Iris pigment epithelial cell (primary cell): ENCODE measurements at regions not wholly inside any gene's neighbourhood (a gene's known extent, or its start where the extent isn't known, plus 50 kb on each side); places are given as distances from the start of the nearest gene placed in this dataset.

Experiments
- DNase-seq: peaks from one replicate; pipeline ENCODE4 v3.0.0-alpha.2; 2011; ENCODE audit warnings: low read depth

DNA sequence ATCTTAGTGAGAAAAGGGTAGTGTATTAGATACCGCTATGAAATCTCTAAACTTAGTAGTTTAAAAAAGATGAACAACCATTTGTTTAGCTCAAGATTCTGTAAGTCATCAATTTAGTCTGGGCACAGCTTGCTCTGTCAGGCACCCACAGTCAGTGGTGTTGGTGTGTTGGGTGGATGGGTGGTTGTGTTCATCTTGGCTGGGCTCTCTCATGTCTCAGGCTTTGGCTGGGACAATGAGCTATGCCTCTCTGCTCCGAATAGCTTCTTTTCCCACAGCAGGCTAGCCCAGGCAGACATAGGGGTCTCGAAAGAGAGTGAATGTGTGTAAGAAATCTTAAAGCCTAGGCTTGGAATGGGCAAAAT lies 127.0 kb upstream of the GATB start:
- DNase-seq, result no peak

DNA sequence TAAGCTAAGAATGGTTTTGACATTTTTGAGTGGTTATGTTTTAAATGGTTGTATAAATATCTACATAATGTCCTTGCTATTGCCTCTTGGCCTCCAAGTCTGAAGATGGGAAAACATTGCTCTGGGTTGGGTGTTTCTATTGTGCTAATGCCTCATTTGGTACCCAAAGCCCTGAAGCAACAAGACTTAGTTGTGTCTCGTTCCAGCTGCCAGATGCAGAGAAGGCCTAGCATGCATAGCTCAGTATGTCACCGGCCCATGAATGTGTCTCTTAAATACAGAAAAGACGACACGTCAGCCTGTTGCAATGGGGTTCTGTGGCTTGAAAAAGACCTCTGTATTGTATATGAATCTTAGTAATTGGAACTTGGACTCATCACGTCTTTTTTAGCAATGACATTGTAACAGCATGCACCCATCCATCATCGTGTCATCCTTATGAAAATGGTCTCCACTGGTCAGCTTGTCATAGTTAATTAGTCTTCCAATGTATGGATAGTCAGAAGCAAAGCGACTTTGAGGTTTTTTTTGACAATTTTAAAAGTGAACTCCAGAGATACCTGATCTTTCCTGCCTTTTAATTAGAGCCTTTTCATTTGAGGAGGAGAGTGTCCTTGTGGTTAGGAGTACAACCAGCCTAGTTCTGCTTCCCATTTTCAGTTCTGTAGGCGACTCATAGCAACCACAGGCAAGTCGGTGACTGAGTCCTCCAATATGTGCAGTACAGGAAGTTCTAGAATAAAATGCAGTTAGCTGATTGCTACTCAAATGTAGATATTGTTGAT lies 126.4 kb upstream of the GATB start:
- DNase-seq, result peak; percentile 52

DNA sequence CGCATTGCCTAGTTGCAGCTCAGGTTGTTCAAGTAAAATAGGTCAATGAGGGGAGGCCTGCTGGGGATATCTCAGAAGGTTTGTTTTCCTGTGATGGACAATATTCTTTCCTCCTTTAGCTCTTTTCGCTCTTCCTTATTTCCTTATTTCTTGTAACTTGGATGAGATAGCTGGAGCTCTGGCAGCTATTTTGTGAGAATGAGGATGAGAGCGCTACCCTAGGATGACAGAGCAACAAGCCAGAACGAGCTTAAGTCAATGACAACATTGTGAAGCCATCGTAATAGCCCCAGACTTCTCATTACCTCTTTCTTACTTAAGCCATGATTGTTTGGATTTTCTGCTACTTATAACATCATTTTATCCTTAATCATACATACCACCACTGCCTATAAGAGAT lies 124.3 kb upstream of the GATB start:
- no peak for DNase-seq

DNA sequence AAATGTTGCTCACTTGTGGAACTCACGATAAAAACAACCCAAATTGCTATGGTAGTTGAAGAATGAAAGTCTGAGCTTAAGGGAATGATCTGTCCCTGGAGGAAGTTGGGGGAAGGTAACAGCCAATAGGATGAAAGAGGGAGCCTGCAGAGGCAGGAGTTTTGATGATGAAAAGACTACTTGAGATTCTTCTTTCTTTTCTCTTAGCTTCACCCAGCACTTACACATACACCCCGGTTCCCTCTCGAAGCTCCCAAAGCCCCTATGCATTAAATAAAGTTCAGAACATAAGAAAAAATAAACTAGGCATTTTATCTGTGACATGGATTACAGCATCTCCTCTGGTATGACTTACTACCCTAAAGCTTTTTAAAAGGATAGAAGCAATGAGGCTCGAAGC lies 122.9 kb upstream of the GATB start:
- no peak for DNase-seq

DNA sequence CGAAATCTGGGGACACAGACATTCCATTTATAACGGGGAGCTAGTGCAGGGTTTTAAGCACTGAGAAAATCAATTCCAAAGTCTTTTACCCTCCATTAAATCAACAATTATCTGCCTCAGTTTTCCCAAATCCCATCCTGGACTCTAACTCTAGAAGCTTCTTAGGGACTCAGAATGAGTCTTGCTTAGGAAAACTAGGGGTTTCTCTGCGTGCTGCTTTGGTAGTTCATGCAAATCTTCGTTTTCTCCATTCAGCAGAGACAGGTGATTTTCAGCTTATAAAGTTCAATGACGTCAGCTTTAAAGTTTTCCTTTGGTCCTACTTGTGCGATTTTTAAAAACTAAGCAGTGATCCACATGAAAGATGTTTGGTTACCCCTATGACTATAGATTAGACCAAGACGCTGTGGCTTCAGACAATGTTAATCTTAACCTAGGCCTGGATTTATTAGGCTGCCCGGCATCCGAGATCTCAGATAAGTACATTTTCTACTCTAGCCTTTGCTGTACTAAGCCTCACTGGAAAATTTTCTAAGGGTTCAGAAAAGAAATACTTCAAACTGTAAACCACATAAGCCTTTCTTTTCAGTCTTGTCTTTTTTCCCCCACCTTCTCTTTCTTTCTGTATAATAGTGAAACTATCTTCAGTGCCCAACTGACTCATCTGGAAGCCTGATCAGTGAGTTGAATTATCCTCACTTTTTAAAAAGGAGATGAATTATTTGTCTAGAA lies 121.4 kb upstream of the GATB start:
- no peak for DNase-seq

DNA sequence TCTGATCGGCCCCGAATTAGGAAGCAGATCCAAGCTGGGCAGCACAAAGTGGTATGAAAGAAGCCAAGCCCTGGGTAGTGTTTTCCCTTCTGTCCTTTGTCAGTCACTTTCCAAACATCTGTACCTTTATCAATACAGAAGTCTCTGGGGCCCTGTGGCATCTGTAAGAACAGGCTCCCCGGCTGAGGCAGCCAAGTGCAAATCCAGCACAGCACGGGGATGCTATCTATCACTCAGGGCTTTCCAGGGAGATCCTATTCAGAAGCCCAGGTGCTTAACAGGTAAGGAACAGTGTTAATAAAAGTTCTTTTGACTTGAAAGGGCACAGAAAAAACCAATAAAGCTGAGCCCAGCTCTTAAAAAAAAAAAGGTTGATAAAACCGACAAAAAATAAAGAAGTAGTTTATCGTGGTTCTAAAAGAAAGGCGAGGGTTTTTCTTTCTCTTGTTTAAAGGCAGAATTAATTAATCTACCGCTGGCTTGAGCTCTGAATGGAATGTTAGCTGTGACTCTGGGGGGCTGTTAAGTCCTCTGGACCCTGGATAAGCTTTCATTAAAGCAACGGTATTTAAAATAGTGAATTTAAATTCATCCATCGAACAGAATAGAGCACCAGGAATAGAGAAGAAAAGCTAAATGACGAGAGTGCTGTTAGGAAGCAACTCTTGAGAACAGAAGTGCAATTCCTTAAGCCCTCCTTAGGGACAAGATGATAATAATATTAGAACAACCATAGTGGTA lies 119.1 kb upstream of the GATB start:
- no peak for DNase-seq

DNA sequence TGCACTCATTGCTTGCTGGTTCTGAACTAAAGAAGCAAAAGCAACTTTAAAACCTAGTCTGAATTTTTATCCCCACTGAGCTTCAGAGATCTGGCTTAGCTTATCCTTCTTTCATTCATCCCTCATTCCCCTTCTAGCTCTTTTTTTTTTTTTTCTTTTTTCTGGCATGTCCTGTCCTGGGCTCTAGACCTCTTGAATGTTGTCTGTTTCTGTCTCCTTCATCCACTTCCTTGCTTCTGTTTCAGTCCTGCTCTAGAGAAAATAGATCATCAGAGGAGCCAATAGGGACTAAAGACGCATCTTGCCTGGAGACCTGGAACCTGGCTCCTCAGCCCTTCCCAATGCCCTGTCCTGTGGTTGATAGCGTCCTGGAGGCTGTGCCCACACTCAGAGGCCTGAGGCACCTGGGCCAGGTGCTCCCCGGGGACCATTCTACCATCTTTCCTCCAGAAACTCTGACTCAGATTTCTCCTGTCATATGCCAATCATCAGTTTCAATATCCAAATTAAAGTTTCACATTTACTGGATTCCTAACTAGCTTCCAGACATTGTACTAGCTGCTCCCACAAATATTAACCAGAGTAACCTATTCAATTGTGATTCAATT lies 115.7 kb upstream of the GATB start:
- no peak for DNase-seq

DNA sequence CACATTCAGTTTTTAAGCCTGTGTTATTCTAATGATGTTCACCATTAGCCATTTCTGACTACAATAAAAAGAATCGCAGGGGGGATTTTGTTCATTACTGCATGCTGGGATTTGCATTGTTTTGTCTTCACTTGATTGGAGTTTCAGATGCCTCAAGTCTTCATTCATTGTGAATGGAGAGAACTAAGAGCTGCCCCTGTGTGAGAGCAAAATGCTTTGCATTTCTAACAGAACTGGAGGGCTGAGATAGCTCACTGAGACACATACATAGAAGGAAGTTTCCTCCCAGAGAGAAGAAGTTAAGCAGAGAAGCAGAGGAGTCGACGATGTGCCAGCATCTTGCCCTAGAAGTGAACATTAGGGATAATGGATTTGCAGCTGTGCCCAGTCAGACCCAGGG lies 113.5 kb upstream of the GATB start:
- DNase-seq, result no peak

DNA sequence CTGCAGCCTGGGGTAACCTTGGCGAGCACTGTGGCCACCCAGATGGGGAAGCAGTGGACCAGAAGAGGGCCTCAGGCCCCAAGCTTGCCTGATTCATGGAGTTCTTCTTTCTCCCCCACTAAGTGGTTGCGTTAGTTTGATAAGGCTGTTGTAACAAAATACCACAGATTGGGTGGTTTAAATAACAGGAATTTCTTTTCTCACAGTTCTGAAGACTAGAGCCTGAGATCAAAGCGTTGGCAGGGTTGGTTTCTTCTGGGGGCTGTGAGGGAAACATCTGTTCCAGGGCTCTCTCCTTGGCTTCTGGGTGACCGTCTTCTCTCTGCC lies 105.7 kb upstream of the GATB start:
- no peak for DNase-seq

DNA sequence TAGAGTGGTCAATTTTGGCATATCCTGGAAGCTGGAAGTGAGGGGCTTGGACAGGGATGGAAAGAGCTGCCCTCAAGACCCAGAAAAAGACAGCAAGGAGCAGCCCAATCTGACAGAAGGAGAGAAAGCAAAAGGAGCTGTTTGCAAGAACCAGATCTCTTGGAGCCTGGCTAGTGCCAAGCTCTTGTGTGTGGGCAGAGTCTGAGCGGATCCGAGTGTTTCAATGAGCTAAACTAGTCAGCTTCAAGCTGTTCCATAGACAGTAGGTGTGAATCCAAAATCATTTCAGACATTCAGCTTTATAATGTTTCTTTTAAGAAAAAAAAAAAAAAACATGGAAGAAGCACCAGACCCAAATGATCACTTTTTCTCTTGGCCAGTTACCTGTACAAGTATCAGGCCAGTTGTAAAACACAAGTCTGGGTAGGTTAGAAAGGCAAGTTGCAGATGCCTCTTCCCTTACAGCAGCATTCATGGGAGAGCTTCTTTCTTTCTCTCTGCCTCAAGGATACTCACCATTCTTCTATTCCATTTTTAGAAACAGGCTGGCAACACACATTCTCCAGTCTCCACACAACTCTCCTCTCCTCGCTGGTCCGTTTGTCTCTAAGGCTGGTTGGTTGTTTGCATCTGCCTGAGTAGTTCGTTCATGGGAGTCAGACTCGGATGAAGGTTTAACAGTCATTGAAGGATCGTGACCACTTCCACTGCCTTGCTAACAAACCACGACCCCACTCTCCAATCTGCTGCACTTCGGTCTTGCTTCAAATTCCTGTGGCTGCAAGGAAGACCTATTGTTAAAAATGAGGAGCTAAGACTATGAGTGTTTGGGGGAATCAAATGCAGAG lies 105.2 kb upstream of the GATB start:
- DNase-seq, result no peak

DNA sequence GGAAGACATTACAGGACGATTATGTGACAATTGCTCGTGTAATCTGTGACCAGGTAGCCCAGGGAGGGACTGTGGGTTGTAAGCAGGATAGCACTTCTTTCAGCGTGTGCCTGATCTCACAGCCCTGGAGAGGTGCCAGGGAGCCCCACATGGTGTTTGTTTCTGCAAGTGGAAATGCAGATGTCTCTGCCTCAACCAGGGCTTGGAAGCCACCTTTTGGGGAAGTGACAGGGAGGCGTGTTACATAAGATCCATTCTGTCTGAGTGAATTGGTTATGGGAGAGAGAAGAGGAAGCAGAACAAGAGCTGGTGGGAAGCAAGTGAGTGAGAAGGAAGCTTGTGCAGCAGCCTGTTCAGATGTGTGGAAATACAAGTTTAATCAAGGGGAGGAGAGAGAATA lies 104.5 kb upstream of the GATB start:
- no peak for DNase-seq

DNA sequence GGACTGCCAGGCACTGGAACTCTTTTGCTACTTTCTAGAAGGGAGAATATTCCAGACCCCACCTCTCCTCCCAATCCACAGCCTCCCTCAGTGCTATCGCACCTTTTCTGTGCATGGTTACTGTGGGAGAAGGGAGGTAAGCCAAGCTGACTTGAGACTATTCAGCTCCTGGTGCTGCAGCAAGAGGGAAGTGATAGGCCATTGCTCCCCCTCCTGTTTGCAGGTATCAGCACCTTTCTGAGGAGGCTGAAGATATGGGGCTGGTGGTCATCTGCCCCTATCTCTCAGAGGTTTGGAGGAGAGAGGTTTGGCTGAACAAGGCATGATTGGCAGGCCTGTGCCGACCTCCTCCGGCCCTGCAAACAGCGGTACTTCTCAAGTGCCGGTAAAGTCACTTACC lies 103.3 kb upstream of the GATB start:
- no peak for DNase-seq

DNA sequence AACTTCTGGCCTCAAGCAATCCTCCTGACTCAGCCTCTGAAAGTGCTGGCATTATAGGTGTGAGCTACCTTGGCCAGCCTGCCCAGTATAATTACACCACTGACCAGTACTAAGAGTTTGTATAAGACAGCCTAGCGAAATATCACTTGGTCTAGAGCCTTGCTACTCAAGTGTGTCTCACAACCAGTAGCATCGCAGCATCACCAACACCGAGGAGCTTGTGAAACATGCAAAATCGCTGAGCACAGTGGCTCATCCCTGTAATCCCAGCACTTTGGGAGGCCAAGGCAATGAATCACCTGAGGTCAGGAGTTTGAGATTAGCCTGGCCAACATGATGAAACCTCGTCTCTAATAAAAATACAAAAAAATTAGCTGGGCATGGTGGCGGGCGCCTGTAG lies 102.0 kb upstream of the GATB start:
- DNase-seq, result peak; percentile 23

DNA sequence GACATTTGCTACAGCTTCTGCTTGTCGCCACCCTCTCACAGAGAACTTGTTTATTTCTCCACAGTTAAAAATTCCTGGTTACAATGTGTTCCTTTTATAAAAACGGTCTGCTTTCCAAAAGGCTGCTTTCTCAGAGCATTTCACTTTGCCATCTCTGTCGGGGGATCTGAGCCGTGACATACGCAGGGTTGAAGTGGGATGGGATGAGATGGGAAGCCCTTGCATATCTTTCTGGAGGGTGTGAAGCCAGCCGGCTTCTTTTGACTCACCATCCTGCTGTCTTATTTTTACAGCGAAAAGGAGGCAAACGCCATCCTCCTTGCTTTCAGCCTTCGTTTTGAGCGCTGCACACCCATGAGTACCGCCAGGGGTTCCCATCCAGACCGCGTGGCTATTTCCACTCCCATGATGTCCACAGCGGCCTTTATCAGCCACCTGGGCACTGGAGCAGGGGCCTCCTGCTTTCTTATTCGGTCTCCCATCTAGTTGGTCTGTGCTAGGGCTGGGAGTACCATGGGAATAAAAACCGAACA lies 99.8 kb upstream of the GATB start:
- no peak for DNase-seq

DNA sequence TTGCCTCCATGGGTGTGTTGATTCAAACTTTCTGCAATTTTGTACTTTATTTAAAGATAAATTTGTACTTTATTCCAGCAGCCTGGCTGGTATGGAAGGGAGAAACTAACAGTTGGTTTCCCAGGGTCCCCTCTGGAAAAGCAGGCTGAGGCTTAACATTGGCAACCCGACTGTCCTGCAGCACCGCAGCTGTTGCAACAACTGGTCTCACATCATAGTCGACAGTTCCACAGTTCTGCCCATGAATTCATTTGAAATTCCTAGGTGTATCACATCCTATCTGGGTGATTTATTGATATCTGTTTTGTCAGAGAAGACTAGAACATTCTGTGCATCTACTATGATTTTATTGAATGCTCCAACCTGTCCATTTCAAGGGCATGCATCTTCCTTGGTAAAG lies 98.8 kb upstream of the GATB start:
- DNase-seq, result no peak

DNA sequence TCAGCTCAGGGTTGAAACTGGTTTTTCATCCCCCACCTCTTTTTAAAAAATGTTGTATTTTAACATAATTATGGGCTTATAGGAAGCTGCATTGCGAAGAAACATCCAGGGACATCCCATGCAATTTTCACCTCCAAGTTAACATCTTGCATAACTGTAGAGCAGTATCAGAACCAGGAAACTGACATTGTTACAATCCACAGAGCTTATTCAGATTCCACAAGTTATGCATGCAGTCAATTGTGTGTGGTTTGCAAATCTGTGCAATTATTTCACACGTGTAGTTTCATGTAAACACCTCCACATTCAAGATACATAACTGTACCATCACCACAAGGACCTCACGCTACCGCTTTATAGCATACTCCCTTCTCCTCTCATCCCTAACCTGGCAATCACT lies 97.5 kb upstream of the GATB start:
- no peak for DNase-seq

DNA sequence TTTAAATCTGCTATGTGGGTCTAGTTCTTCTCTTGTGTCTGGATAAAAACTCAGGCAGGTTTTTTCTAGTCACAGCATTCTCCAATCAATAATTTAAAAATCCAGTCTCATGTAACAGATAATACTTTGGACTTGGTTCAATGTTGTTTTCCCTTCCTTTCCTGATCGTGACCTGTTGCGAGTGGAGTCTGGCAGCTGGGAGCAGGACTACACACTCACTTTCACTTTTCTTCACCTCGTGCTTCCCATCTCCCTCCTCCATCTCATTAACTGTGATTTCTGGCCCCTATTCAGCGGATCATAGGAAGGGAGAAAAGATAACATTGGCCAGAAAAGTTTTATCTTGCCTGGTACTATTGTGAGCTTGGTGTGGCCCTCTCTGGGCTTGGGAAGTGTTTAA lies 96.6 kb upstream of the GATB start:
- no peak for DNase-seq

DNA sequence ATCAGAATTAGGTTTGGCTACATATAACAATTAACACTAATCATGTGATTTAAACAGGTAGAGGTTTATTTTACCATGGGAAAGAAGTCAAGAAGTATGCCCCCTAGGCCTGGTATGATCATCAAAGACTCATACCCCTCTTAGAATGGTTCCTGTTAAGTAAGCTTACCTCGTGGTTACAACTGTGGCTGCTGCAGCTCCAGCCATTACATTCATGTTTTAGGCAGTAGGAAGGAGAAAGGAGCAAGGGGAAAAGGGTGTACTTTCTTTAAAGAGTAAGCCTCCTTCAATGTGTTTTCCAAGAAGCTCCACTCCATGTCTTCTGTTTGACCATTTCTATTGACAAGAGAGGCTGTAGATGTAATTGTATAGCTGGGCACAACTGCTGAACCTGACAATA lies 94.9 kb upstream of the GATB start:
- DNase-seq, result no peak

DNA sequence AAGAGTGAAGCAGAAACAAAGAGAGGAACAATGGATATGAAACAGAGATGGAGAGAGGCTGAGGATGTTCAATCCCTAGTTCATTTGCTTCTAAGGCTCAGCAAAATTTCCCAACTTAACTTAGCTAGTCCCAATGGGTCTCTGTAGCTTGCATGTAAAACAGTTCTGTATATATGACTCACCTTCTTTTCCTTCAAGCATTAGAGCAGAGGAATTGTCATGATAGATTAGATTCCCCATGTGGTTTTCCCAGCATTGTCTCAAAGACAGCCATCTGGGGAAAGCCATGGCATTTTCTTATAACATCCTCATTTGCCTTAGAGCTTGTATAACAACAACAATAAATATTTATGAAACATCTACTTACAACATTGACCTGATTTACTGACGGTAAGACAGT lies 93.9 kb upstream of the GATB start:
- DNase-seq, result peak; percentile 6

DNA sequence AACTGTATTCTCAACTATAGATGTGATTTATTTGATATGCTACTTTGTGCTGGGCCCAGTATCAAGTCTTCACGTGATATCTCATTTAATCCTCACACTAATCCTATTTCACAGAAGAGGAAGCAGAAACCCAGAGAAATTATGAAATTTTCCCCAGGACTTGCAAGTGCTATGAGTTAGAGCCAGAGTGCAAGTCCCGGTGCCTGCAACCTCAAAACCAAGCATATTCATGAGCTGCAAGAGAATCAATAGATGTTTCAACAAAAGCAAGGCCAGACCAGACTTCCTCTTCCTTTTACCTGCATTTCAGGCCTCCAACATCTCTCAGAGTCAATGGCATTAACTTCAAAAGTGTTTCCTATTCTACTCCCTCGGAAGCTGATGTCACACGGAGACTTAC lies 92.2 kb upstream of the GATB start:
- DNase-seq, result no peak

DNA sequence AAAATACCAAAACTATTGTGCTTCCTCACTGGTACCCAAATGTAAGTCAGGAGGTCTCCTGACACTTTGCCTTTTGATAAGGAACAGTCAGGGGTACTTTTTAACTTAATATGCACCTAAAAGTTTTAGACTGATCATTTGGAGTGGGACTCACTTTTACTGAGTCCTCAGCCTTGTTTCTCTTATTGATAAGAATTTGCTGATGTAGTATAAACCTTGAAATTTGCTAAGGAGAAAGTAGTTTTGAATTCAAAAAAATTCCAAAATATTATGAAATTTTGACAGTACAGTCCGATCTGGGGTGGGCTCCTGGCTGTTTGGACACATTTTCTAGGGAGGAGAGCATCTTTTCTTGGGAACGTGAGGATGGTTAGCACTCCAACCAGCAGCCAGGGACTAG lies 91.4 kb upstream of the GATB start:
- DNase-seq, result no peak

DNA sequence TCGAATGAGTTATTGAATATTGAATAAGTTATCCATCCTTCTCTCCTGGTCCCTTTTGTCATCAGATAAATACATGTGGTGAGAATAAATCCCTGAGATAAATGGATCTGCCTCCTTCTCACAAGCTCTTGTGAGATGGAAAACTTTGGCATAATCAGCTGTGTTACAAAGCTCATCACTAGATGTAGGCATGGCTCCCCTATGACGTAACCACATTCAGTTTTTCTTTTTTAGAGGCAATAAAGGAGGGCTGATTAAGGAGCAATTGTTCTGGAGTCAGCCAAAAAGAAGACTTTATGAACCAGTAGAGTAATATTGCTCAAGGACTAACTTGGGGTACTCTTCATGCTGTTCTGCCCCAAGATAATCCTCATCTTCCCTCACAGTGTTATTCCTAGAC lies 90.5 kb upstream of the GATB start:
- no peak for DNase-seq
